GM06990 (cell line): ENCODE measurements at regions not wholly inside any gene's neighbourhood (a gene's known extent, or its start where the extent isn't known, plus 50 kb on each side); places are given as distances from the start of the nearest gene placed in this dataset.
A peak's percentile ranks its signal among the peaks of the same experiment; 100 is the strongest.
"Not testable (repeated sequence)": the region's sequence is repeated elsewhere in the genome, so short reads cannot be mapped to it uniquely, and the experiment has no call there.

Experiments used
- DNase-seq: peaks from one replicate; pipeline ENCODE4 v3.0.0-alpha.2; 2011; ENCODE audit not compliant: insufficient read length; ENCODE audit errors: extremely low read depth
- H3K27me3 ChIP-seq: replicated peaks from 2 replicates; pipeline ENCODE4 v1.6.0; 2011; ENCODE audit warnings: low read length; ENCODE audit not compliant: control insufficient read depth, insufficient read depth
- H3K36me3 ChIP-seq: 2 replicates; pipeline ENCODE4 v1.5.1; 2011; ENCODE audit warnings: low read length; ENCODE audit not compliant: control insufficient read depth, insufficient read depth
- H3K4me3 ChIP-seq: replicated peaks from 2 replicates; pipeline ENCODE4 v1.5.1; 2011; ENCODE audit warnings: low read depth, mild to moderate bottlenecking, control low read depth, low read length
- TF ChIP-seq, protein P1 (sequence below): IDR thresholded peaks from 2 replicates; pipeline ENCODE4 v1.5.1; 2011; ENCODE audit warnings: low read length, control low read depth, mild to moderate bottlenecking, inconsistent platforms; ENCODE audit not compliant: insufficient read depth, poor library complexity, severe bottlenecking

GRCh38 chr4:75141162-75141561 lies 208.2 kb downstream of the PARM1 start:
- DNase-seq: no peak
- no peaks in the 10 kb centered on the region for H3K27me3 ChIP-seq
- H3K4me3 ChIP-seq: no peak overlapping the region
- TF ChIP-seq, protein P1, sequence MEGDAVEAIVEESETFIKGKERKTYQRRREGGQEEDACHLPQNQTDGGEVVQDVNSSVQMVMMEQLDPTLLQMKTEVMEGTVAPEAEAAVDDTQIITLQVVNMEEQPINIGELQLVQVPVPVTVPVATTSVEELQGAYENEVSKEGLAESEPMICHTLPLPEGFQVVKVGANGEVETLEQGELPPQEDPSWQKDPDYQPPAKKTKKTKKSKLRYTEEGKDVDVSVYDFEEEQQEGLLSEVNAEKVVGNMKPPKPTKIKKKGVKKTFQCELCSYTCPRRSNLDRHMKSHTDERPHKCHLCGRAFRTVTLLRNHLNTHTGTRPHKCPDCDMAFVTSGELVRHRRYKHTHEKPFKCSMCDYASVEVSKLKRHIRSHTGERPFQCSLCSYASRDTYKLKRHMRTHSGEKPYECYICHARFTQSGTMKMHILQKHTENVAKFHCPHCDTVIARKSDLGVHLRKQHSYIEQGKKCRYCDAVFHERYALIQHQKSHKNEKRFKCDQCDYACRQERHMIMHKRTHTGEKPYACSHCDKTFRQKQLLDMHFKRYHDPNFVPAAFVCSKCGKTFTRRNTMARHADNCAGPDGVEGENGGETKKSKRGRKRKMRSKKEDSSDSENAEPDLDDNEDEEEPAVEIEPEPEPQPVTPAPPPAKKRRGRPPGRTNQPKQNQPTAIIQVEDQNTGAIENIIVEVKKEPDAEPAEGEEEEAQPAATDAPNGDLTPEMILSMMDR: no peak
- H3K36me3 ChIP-seq: no peaks in the 10 kb centered on the region

GRCh38 chr4:75137302-75137701 lies 204.4 kb downstream of the PARM1 start:
- H3K36me3 ChIP-seq: no peaks in the 10 kb centered on the region
- H3K27me3 ChIP-seq: no peaks in the 10 kb centered on the region
- no peak for DNase-seq
- H3K4me3 ChIP-seq: no peak overlapping the region
- TF ChIP-seq, protein P1: no peak

DNA sequence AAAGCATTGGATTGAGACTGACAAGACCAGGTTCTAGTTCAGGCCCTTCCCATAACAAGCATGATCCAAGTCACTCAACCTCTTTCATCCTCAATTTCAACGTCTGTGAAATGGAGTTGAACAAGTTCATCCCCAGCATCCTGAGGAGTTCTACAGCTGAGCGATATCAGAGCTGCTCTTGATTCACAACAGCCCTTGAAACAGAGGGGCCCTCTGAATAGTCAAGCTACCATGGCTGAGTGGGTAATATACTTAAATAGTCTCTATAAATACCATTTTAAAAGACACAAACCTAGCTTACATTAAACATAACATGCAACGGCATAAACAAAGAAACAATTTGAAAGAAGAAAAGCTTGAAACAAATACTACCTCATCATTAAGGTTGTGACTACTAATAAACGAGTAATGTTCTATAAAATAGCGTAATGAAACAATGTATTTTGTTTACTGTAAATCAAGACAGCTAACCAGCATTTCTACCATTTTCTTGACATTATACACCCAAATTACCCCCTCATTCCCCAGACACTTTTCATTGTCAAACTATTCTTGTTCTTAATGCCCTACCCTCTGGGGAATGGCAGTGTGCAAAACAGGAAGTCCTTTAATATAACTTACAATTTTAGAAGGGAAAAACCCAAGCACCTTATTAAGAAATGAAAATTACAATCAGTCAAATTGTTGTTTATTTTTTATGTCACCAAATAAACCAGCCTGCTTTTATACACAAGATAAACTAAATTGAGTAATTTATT lies 202.3 kb downstream of the PARM1 start:
- H3K4me3 ChIP-seq: no peak overlapping the region
- H3K27me3 ChIP-seq: no peaks in the 10 kb centered on the region
- no peaks in the 10 kb centered on the region for H3K36me3 ChIP-seq
- TF ChIP-seq, protein P1: no peak
- DNase-seq: peak; percentile 53

- not testable (repeated sequence) for H3K36me3 ChIP-seq, H3K27me3 ChIP-seq, DNase-seq
- peak overlapping the region; percentile 46 for H3K4me3 ChIP-seq
These were observed 194.0 kb downstream of the PARM1 start for GRCh38 chr4:75126870-75127269.

- H3K27me3 ChIP-seq: no peaks in the 10 kb centered on the region
These were observed 193.1 kb downstream of the PARM1 start for GRCh38 chr4:75126058-75126457.

GRCh38 chr4:75122424-75123014 lies 189.6 kb downstream of the PARM1 start:
- no peaks in the 10 kb centered on the region for H3K27me3 ChIP-seq
- TF ChIP-seq, protein P1: no peak
- H3K36me3 ChIP-seq: no peaks in the 10 kb centered on the region
- DNase-seq: no peak
- no peak overlapping the region for H3K4me3 ChIP-seq

More at GRCh38 chr4:75126058-75126457, 193.1 kb downstream of the PARM1 start:
- no peak for DNase-seq
- peak overlapping the region; percentile 23; the same call in 1 of the 2 replicates for H3K4me3 ChIP-seq
- TF ChIP-seq, protein P1: no peak
- H3K36me3 ChIP-seq: no peaks in the 10 kb centered on the region
